ELF-1 (cell line): ENCODE measurements at regions not wholly inside any gene's neighbourhood (a gene's known extent, or its start where the extent isn't known, plus 50 kb on each side); places are given as distances from the start of the nearest gene placed in this dataset.
"Not testable (repeated sequence)": the region's sequence is repeated elsewhere in the genome, so short reads cannot be mapped to it uniquely, and the experiment has no call there.

Source experiments
- DNase-seq: peaks from one replicate; pipeline ENCODE4 v3.0.0-alpha.2; 2016; ENCODE audit warnings: low read depth, low spot score

DNA sequence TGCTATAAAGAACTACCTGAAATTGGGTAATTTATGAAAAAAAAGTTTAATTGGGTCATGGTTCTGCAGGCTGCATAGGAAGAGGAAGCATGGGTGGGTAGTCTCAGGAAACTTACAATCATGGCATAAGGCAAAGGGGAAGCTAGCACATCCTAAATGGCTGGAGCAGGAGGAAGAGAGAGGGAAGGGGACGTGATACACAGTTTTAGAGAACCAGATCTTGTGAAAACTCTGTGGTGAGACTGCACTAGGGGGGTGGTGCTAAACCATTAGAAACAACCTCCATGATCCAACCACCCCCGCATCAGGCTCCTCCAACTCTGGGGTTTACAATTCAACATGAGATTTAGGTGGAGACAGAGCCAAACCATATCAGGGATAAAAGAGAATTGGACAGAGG is 624.2 kb downstream of the PRR16 start:
- DNase-seq, result no peak

DNA sequence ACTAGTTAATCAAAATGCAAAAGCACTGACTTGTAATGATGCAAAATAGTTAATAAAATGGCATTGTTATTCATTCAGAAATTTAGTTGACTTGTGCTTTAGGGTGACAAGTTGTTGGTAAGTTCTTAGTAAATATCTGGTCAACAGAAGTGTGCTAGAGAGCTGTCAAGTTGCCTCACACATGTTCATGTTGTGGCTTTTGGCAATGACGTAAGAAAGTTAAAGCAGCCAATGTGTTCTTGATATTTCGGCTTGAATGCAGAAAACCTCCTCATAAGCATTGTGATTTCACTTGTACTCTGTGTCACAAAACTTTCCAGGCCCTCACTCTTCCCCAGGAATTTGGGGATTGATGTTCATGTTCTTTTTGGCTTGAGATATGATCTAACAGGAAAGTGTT is 626.7 kb downstream of the PRR16 start:
- no peak for DNase-seq

DNA sequence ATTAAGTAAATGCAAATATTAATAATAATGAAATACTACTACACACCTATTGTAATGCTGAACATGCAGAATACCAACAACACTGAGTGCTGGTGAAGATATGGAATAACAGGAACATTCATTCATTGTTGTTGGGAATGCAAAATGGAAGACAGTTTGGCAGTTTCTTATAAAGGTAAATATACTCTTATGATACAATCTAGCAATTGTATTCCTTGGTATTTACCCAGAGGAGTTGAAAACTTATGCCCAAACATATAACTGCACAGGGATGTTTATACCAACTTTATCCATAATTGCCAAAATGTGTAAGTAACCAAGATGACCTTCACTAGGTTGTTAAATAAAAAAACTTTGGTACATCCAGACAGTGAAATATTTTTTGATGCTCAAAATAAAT is 636.8 kb downstream of the PRR16 start:
- no peak for DNase-seq

DNA sequence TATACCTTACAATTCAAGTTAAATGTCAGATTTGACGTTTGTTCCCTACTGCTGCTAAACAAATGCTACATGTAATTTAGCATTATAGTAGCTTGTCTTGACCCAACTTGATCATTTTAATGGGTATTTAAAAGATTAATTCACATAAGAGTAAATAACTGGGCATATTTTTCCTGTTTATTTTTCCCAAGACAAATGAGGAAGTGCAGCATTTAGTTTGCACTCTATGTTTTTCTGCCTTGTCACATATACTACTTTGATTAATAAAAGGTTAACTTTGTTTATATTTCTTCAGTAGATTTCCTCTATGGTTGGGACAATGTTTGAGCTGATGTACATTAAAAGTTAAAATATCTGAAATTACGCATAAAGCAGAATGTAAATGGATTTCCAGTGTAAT is 641.8 kb downstream of the PRR16 start:
- DNase-seq, result no peak

- DNase-seq, result not testable (repeated sequence)
Observed at GRCh38 chr5:121106721-121107690, 642.9 kb downstream of the PRR16 start.

- peak; percentile 87 for DNase-seq
Observed at GRCh38 chr5:121108725-121109124, 644.6 kb downstream of the PRR16 start.

- DNase-seq, result no peak
Observed at GRCh38 chr5:121109817-121110216, 645.7 kb downstream of the PRR16 start.

- DNase-seq, result no peak
Observed at GRCh38 chr5:121121786-121122185, 657.7 kb downstream of the PRR16 start.

- no peak for DNase-seq
Observed at GRCh38 chr5:121138495-121138907, 674.4 kb downstream of the PRR16 start.

DNA sequence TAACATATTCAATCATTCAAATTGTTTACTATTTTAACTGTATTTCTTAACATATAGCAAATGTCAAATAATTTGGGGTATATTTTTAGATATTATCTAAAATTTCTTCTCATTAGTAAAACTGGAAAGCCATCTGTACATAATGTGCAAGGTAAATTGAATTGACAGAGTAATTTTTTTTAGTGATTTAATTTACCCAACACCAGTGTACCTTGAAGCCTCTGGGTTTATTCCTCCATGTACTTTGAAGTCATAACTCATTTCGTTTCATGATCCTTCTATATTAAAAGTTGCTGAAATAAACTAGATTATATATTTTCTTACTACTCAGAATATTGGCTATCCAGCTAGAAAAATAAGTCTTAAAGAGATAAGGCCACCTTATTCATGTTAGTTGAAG is 674.9 kb downstream of the PRR16 start:
- no peak for DNase-seq

DNA sequence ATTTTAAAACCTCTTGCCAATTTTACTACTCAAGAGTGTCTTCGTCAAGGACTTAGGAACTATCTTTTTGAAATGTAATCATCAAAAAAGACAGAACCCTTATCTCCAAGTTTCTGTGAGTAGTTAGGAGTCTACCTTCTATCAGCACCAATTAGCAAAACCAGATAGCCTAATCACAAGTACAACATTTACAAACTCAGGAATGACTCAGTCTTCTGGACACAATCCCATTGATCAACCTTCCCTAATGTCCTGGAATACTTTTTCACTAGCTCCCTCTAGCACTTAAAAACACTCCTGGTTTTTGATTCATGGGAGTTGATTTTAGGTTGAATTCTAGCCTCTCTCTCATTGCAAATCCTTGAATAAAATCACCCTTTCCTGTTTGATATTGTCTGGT is 680.7 kb downstream of the PRR16 start:
- no peak for DNase-seq

DNA sequence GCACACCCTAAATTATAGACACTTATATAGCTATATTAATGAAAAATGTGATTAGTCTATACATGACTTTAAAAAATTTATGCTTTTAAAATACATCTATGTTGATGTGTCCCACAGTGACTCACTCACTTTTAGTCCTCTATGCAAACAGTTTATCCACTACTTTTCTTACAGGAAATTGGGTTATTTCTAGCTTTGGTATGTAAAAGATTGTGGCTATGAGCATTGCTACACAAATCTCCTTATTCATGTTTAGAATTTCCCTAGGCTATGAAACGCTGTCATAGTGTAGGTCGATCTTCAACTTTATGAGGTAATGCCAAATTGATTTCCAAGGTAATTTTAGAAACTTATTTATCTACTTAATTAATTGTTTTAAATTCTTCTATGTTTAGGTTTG is 687.4 kb downstream of the PRR16 start:
- no peak for DNase-seq

GRCh38 chr5:121152411-121152810 is 688.3 kb downstream of the PRR16 start:
- DNase-seq, result no peak

DNA sequence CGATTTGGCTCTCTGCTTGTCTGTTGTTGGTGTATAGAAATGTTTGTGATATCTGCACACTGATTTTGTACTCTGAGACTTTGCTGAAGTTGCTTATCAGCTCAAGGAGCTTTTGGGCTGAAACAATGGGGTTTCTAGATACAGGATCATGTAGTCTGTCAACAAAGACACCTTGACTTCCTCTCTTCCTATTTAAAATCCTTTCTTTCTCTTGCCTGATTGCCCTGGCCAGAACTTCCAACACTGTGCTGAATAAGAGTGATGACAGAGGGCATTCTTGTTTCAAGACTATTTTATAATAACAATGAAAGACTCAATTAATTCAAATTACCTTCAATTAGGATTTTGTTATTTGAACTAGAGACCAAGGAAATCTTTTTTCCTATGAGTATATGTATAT is 692.5 kb downstream of the PRR16 start:
- DNase-seq, result no peak

DNA sequence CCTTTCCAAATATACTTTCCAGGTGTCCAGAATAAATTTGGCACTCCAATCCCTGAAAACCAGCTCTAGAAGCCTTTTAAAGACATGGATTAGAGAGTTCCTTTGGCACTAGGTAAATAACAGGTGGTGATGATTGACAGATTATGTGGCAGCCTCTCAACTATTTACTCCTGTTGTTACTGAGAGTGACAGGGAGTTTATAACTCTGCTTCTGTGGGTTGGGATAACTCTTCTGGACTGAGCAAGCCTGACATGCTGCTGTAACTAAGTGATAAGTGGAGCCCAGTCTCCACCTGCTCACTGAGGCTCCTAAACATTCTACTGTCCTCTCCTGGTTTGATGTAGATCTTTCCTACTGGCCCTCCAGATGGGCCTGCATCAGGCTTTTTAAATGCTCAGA is 693.2 kb upstream of the FTMT start:
- no peak for DNase-seq

- DNase-seq, result no peak
Observed at GRCh38 chr5:121160591-121160990, 691.1 kb upstream of the FTMT start.

DNA sequence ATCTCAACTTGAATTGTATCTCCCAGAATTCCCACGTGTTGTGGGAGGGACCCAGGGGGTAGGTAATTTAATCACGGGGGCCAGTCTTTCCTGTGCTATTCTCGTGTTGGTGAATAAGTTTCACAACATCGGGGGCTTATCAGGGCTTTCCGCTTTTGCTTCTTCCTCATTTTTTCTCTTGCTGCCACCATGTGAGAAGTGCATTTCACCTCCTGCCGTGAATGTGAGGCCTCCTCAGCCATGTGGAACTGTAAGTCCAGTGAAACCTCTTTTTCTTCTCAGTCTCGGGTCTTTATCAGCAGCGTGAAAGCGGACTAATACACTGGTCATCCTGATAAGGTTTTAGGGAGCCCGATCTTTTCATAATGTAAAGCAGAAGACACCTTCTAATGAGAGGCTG is 687.0 kb upstream of the FTMT start:
- no peak for DNase-seq

GRCh38 chr5:121171361-121171760 is 680.3 kb upstream of the FTMT start:
- no peak for DNase-seq

- no peak for DNase-seq
Observed at GRCh38 chr5:121171834-121172233, 679.8 kb upstream of the FTMT start.

GRCh38 chr5:121174351-121174750 is 677.3 kb upstream of the FTMT start:
- no peak for DNase-seq

GRCh38 chr5:121175986-121176385 is 675.7 kb upstream of the FTMT start:
- DNase-seq, result no peak

GRCh38 chr5:121182788-121183490 is 668.7 kb upstream of the FTMT start:
- no peak for DNase-seq

DNA sequence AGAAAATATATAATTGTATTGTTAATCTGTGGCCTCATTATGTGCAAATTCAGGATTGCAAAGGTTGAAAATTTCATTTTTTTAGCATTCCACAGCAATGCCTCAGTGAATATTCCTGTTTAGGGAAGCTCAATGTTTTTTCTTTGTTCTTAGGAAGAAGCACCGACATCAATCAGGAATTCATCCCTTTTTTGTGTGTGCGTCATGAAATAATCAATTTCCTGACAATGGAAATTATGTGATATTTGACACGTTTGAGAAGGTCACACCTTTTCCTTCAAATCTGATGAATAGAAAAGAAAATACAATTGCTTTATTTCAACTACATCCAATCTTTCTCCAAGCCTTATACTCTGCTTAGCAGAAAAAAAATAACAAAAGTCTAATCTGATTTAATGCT is 662.8 kb upstream of the FTMT start:
- no peak for DNase-seq
